HG03457 (cell line): ENCODE measurements at regions not wholly inside any gene's neighbourhood (a gene's known extent, or its start where the extent isn't known, plus 50 kb on each side); places are given as distances from the start of the nearest gene placed in this dataset.

Source experiments
- ATAC-seq: cut with Tn5 transposase; IDR thresholded peaks from one replicate; pipeline ENCODE4 v1.9.1; 2021; ENCODE audit warnings: moderate number of reproducible peaks; ENCODE audit not compliant: unreplicated experiment

DNA sequence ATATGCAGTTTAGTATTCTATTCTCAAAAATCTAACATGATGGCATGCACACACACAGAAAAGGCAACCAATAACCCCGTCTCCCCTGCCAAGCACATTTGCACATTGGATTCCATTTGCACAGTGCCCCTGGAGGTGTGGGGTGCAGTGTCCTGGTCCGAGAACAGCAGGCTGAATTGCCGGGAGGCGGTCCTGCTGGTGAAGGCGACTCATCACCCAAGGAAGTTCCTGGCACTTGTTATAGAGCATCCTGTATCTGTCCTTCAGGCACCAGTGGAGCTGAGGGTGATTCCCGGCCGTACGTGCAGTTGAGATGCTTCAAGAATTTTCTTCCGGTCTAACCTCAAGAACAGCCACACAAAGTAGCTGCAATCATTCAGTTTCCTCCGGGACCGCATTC, 73.0 kb upstream of the RAB12 start:
- ATAC-seq, result no peak

DNA sequence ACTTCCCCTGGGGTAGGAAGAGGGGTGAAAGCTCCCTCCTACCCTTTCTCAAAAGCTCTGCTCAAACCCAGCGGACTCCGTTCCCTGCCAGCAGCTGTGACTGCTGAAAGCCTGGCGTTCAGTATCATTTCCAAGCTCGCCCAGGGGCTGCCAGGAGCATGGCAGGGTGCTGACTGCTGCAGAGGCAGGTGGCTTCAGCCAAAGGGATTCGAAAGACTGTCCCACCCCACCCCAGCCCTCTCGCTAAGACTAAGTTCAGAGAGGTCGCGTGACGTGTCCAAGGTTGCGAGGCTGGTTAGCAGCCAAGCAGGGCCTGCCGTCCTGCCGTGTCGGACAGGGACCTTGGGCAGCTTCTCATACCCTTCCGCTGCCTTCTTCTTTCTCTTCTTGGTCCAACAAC, 72.3 kb upstream of the RAB12 start:
- ATAC-seq, result no peak

DNA sequence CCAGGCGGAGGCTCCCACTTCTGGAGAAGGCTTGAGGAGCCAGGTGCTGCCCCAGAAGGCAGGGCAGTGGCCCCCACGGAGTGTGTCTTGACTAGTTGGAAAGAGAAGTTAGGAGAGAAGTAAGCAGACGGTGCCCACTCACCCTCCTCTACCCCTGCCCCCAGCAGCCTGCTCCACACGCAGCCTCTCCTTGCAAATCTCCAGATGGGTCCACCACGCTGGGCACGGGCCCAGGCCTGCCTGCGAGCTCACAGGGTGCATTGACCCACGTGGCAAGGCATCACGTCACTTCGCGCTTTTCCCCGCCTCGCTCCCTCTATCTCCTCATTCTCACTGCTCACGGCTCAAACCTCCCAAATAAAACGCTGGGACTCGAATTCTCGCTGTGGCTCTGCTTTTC, 71.8 kb upstream of the RAB12 start:
- ATAC-seq, result no peak

DNA sequence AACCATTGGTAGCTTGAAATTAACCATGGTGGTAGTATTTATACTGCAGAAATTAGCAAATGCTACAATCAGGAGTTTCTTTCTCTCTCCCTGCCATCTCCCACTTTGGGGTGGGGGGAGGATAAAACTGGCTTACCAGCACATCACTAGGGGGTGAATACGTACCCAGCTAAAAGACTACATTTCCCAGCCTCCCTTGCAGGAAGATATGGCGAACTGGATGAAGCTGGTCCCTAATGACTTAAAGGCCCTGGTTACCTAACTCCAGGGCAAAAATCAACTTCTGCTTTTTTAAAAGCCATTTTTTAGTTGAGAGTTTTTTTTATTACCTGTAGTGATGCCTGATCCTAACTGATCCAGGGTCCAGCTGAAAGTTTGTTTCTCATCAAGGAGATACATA, 70.3 kb upstream of the RAB12 start:
- ATAC-seq, result no peak

DNA sequence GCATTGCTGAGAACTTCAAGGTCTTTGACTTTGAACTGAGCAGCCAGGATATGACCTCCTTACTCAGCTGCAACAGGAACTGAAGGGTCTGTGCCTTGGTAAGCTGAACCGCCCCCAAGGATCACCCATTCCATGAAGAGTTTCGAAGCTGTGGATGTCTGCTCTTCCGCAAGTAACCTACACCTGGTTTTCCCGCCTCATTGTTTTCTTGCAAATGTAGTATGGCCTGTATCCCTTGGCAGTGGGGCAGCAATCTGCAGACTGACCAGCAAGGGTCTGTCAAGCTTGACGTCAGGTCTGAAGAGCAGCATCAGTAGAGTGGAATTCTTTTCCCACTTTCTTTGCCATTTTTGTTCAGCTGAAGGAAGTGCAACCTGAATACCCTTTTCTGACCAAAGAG, 62.6 kb upstream of the RAB12 start:
- no peak for ATAC-seq

DNA sequence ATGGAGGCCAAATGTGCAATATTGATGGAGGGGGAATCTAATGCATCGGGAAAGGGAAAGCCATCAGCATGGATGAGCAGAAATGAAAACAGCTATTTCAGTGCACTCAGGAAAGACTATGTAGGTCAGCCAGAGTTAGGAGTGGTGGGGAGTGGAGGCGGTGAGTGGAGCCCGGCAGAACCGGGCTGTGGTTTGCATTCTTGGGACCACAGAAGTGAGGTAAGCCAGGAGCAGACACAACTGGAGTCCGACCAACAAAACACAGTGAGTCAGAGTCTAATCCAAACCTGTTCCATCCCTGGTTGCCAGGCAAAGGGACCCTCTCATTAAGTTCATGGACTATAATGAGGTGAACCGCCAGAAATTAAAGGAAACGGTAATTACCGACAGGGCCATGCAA, 61.1 kb upstream of the RAB12 start:
- ATAC-seq, result no peak

DNA sequence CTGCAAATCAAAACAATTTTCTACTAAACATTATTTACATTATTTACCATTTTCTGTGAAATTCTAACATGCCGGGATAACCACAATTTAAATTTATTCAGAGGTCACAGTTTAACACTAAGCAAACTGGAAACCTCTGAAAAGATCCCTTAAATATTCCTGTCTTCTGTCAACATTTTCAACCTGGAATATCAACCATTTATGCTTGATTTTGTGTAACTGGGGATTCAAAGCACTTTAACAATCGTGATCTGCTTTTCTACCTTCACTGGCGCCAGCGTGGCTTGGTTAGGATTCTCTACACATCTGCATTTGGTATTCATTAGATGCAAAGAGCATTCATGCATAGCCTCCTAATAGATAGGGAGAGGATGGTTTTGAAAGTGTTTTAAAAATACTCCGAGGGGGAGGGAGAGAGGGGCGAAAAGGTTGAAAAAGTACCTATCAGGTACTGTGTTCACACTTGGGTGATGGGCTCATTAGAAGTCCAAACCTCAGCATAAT, 59.9 kb upstream of the RAB12 start:
- no peak for ATAC-seq

DNA sequence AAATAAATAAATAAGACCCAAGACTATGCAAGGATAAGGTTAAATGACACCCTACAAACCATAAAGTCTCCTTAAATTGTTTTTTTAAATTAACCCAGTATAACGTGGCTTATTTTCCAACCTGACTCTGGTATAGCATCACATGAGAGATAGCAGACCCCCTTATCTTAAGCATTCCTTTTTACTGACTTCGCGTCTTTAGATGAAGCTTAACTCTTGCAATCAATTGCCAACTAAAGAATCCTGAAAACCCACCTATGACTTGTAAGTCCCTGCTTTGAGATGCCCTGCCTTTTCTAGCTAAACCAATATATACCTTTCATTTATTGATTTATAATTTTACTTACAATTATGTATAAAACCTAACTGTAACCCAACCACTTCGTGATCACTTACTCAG, 57.1 kb upstream of the RAB12 start:
- ATAC-seq, result no peak

DNA sequence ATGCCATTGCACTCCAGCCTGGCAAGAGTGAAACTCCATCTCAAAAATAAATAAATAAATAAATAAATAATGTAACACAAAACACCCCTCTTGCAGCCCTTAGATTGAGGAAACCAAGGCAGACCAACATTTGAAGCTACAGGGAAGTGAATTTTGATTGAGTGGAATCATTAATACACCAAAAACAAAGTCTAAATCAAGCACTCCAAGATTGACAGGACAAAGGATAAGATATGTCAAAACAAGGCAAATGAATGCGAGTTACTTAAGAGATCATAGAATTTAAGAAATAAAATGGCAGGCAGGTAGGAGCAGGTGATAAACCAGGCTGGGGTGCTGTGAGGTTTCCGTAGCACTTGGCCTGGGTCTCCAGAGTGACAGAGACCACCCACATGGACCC, 54.9 kb upstream of the RAB12 start:
- ATAC-seq, result no peak

DNA sequence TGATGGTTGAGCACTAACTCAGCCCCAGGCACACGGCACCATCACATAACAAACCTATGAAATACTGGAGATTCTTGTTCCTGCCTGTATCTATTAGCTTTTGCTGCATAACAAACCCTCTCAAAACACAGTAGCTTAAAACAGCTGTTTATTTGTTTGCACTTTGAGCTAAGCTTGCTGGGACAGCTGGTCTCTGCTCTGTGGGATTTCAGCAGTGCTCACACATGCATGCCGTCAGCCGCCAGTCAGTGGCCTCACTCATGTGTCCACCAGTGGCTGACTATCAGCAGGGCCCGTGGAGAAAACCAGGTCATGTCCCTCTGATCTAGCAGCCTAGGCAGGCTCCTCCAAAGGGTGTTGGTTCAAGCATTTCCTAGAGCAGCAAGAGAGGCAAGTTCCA, 52.8 kb upstream of the RAB12 start:
- ATAC-seq, result no peak
